Heart right ventricle (tissue), 16 donors: ENCODE measurements at regions not wholly inside any gene's neighbourhood (a gene's known extent, or its start where the extent isn't known, plus 50 kb on each side); places are given as distances from the start of the nearest gene placed in this dataset.

ENCODE experiments used
- ATAC-seq, 8 donors: fragments of 200-7000 bp; cut with Tn5 transposase; one replicate each; pipeline ENCODE4 v1.9.1; 2020; ENCODE audit warnings: mild to moderate bottlenecking in 8 of 8, moderate library complexity in 8 of 8, moderate number of reproducible peaks in 1 of 8
- DNase-seq, 2 donors: peaks; one replicate each; pipeline ENCODE4 v3.0.0-alpha.2; 2020
- H3K27ac ChIP-seq, 10 donors: fragments of 200-600 bp; sonication (generic) in 2 of 10; one replicate each; pipeline versions ENCODE4 v1.5.0 to v1.8.0; 2020 to 2022; ENCODE audit warnings: mild to moderate bottlenecking in 3 of 10
- H3K27me3 ChIP-seq, 7 donors: fragments of 200-600 bp; one replicate each; pipeline ENCODE4 v1.8.0; 2021 to 2022; ENCODE audit warnings: mild to moderate bottlenecking in 2 of 7
- H3K36me3 ChIP-seq, 9 donors: fragments of 200-600 bp; sonication (generic) in 1 of 9; one replicate each; pipeline versions ENCODE4 v1.5.0 to v1.8.0; 2020 to 2022; ENCODE audit warnings: mild to moderate bottlenecking in 2 of 9
- H3K4me1 ChIP-seq, 9 donors: fragments of 200-600 bp; sonication (generic) in 1 of 9; one replicate each; pipeline versions ENCODE4 v1.5.0 to v1.8.0; 2020 to 2022; ENCODE audit warnings: mild to moderate bottlenecking in 4 of 9
- H3K4me3 ChIP-seq, 10 donors: fragments of 200-600 bp; sonication (generic) in 2 of 10; one replicate each; pipeline versions ENCODE4 v1.5.0 to v1.8.0; 2020 to 2022; ENCODE audit warnings: mild to moderate bottlenecking in 7 of 10, moderate library complexity in 2 of 10
- H3K9me3 ChIP-seq, 11 donors: fragments of 200-600 bp in 10 of 11; sonication (generic) in 2 of 11; one replicate each; pipeline versions ENCODE4 v1.5.0 to v1.8.0; 2013 to 2022; ENCODE audit warnings: mild to moderate bottlenecking in 2 of 11, control low read depth in 1 of 11, moderate library complexity in 1 of 11
- CTCF ChIP-seq, 9 donors: fragments of 200-600 bp; sonication (generic) in 2 of 9; IDR thresholded peaks; one replicate each; pipeline versions ENCODE4 v1.5.0 to v1.8.0; 2021 to 2022; ENCODE audit warnings: antibody characterized with exemption in 9 of 9, mild to moderate bottlenecking in 5 of 9, moderate library complexity in 1 of 9
- WGBS, 2 donors: extraction: QIAGEN DNeasy Blood & Tissue Kit; methylation state at CpG; one replicate each; pipeline ENCODE4 v1.1.7; 2013; ENCODE audit warnings: inconsistent platforms in 1 of 2; 5-methylcytosine and 5-hydroxymethylcytosine counted together
- intact Hi-C, 10 donors: fragments of 100-400 bp; cut with DNase I; formaldehyde crosslinking; loops; one replicate each; pipeline versions ENCODE4 v1.11.1 to v1.14.2; 2022
- donor health status: Arrhythmogenic right ventricular cardiomyopathy.
- donor health status: ischemic (EF 13 %, LVEDD 7.1; RV severe dilation, severe dysfunction).
- donor health status: healthy with polysubstance abuse.
- donor health status: DM: no; HTN: yes; CAD: no.
- donor health status: DM: no; HTN: no; CAD: no.
- donor health status: ischemic (EF 25% LVEDD 6.9; RV normal size, moderate dysfunction).
- donor health status: ischemic (EF 25% LVEDD 5.7; RV mildly dilated, moderate dysfunction).
- donor health status: healthy.
- donor health status: DM: yes; HTN: yes; CAD: no.
- donor health status: Ischemic cardiomyopathy.
- donor health status: ischemic (EF 35%, LVEDD 5.7; RV mildly dilated, moderate dysfunction).
- donor health status: nonischemic (EF 11% LVEDD 7.7; RV severe dilation, severe dysfunction).
- donor health status: DM: yes; HTN: yes; CAD: no.
- donor health status: PGD.
- donor health status: ischemic (EF 29% LVEDD 5.4; RV normal size, mild dysfunction).
- donor health status: nonischemic (EF 23%, LVEDD 6.1; RV moderate dilation, normal function).

- Histone ChIP-seq H3K9me3 (no peaks in the 10 kb centered on the region), H3K36me3 (no peaks in the 10 kb centered on the region), H3K27ac (no peak overlapping the region), H3K4me1 (no peaks in the 10 kb centered on the region), H3K4me3 (no peak overlapping the region), H3K27me3 (peaks cover 0 to 8% (median 0%) of the 10 kb centered on the region in 7 donors)
- intact Hi-C loops, result no loop called here
- 90 to 96% methylated on average over 4 of the region's 4 CpGs for WGBS, 2 donors
- ATAC-seq (no peak), DNase-seq (no peak)
- no peak for TF ChIP-seq CTCF (IDR thresholded peaks at IDR 0.05)
These were observed 266.9 kb upstream of the DIAPH2 start for GRCh38 chrX:96417695-96418094.

- no peak overlapping the region for H3K27ac ChIP-seq
- 68 to 77% methylated on average over 3 of the region's 3 CpGs for WGBS, 2 donors
- peaks cover 0 to 9% (median 0%) of the 10 kb centered on the region in 7 donors for H3K27me3 ChIP-seq
- DNase-seq, result no peak
- no peak for ATAC-seq
- intact Hi-C loops, result no loop called here
- no peak for TF ChIP-seq CTCF (IDR thresholded peaks at IDR 0.05)
- peaks cover 0 to 10% (median 0%) of the 10 kb centered on the region in 9 donors for H3K4me1 ChIP-seq
- no peak overlapping the region for H3K4me3 ChIP-seq
- H3K9me3 ChIP-seq, result no peaks in the 10 kb centered on the region
- H3K36me3 ChIP-seq, result no peaks in the 10 kb centered on the region
These were observed 260.6 kb upstream of the DIAPH2 start for GRCh38 chrX:96424007-96424406.

GRCh38 chrX:96425200-96425599, 259.4 kb upstream of the DIAPH2 start:
- intact Hi-C loops, result no loop called here
- ATAC-seq, result no peak
- no peak overlapping the region for H3K27ac ChIP-seq
- no peak for TF ChIP-seq CTCF (IDR thresholded peaks at IDR 0.05)
- no peaks in the 10 kb centered on the region for H3K9me3 ChIP-seq
- H3K4me1 ChIP-seq, result peaks cover 0 to 10% (median 0%) of the 10 kb centered on the region in 9 donors
- no peak overlapping the region for H3K4me3 ChIP-seq
- DNase-seq, result no peak
- no peaks in the 10 kb centered on the region for H3K36me3 ChIP-seq
- peaks cover 0 to 8% (median 0%) of the 10 kb centered on the region in 7 donors for H3K27me3 ChIP-seq

GRCh38 chrX:96430756-96431455, 253.7 kb upstream of the DIAPH2 start:
- no peak for TF ChIP-seq CTCF (IDR thresholded peaks at IDR 0.05)
- Histone ChIP-seq H3K27ac (no peak overlapping the region), H3K36me3 (no peaks in the 10 kb centered on the region), H3K27me3 (peaks cover 0 to 17% (median 0%) of the 10 kb centered on the region in 7 donors), H3K9me3 (no peaks in the 10 kb centered on the region), H3K4me1 (peaks cover 0 to 15% (median 0%) of the 10 kb centered on the region in 9 donors), H3K4me3 (no peak overlapping the region)
- WGBS, 2 donors, result 57 to 62% methylated on average over 2 of the region's 2 CpGs
- ATAC-seq (no peak), DNase-seq (no peak)
- intact Hi-C loops, result no loop called here
